ENCODE measurements at regions not wholly inside any gene's neighbourhood (a gene's known extent, or its start where the extent isn't known, plus 50 kb on each side); places are given as distances from the start of the nearest gene placed in this dataset.

- TF ChIP-seq POLR2A (IDR thresholded peaks at IDR 0.05) (no peak), CTCF (IDR thresholded peaks at IDR 0.05) (no peak)
Observed at GRCh38 chr18:65459741-65460140, 291.1 kb upstream of the CDH7 start.
